ENCODE measurements at regions not wholly inside any gene's neighbourhood (a gene's known extent, or its start where the extent isn't known, plus 50 kb on each side); places are given as distances from the start of the nearest gene placed in this dataset.

DNA sequence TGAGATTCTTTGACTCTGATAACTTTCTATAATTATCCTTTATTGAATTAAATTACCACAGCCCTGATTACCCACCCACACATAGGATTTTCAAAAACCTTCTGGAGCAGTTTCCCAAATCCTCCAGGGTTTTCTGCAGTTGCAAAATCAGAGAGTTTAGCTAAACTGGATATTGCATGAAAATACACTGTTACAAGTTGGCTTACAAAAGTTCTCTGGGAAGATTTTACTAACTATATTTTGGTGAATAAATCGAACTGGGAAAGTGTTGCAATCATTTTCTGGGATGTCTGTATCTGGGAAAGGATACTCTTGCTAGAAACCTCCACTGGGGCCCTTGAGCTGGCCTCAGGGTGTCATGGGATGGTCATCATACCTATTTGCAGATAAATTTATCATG lies 97.6 kb upstream of the STMND1 start:
- Histone ChIP-seq H3K27me3 (no peaks in the 10 kb centered on the region), H3K36me3 (no peaks in the 10 kb centered on the region)

DNA sequence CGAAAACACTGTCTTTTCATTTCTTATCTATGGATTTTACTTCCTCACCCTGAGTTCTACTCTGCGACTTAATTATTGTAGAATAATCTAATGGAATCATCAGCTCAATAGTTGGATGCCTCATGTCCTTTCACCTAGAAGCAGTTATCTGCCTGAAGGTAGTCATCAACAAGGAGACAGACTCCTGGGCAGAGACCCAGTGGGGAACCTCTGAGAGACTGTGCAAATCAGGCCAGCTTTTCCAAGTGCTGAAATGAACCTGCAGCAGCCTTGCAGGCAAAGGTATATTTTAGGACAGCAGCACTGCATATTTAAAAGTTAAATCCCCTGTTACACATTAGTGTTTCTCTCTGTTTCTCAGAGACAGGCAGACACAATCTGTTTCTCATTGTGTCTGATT lies 99.7 kb upstream of the STMND1 start:
- no peak for DNase-seq
- Histone ChIP-seq H3K9me3 (no peaks in the 10 kb centered on the region), H3K27ac (no peak overlapping the region), H3K36me3 (no peaks in the 10 kb centered on the region), H3K4me3 (no peak overlapping the region), H3K4me1 (peaks cover 0 to 7% (median 3%) of the 10 kb centered on the region in 4 donors), H3K27me3 (no peaks in the 10 kb centered on the region)
- intact Hi-C loops (cut with DNase I; ENCODE audit: low total_unique reads): no loop called here
- TF ChIP-seq, protein P1, sequence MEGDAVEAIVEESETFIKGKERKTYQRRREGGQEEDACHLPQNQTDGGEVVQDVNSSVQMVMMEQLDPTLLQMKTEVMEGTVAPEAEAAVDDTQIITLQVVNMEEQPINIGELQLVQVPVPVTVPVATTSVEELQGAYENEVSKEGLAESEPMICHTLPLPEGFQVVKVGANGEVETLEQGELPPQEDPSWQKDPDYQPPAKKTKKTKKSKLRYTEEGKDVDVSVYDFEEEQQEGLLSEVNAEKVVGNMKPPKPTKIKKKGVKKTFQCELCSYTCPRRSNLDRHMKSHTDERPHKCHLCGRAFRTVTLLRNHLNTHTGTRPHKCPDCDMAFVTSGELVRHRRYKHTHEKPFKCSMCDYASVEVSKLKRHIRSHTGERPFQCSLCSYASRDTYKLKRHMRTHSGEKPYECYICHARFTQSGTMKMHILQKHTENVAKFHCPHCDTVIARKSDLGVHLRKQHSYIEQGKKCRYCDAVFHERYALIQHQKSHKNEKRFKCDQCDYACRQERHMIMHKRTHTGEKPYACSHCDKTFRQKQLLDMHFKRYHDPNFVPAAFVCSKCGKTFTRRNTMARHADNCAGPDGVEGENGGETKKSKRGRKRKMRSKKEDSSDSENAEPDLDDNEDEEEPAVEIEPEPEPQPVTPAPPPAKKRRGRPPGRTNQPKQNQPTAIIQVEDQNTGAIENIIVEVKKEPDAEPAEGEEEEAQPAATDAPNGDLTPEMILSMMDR (IDR thresholded peaks at IDR 0.05): no peak

More for the DNA sequence above, 97.6 kb upstream of the STMND1 start:
- H3K4me3 ChIP-seq: no peak overlapping the region
- intact Hi-C loops (cut with DNase I; ENCODE audit: low total_unique reads): no loop called here
- no peak overlapping the region for H3K27ac ChIP-seq
- TF ChIP-seq, protein P1 (IDR thresholded peaks at IDR 0.05): no peak
- DNase-seq: no peak
- H3K9me3 ChIP-seq: peaks cover 0 to 5% (median 0%) of the 10 kb centered on the region in 3 donors
- peaks cover 0 to 7% (median 3%) of the 10 kb centered on the region in 4 donors for H3K4me1 ChIP-seq

DNA sequence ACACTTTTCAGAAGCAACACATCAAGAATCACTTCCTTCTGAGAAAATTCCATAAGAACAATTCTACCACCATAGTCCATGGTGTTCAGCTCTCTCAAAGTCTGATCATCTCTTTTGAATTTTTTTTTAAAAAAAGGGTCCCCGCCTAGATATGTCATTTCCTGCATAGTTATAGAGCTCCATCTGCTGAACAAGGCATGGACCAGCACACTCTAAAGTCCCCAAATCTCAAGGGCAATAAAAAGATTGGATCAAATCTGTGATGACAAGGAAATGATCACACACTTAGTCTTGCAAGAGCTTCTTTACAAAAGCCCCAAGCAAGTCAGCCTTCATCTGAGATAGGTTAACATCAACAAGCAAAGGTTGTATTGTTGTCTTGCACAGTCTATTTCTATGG lies 100.7 kb upstream of the STMND1 start:
- TF ChIP-seq, protein P1 (IDR thresholded peaks at IDR 0.05): no peak
- no peaks in the 10 kb centered on the region for H3K36me3 ChIP-seq
- no peak overlapping the region for H3K27ac ChIP-seq
- no peaks in the 10 kb centered on the region for H3K9me3 ChIP-seq
- peaks cover 0 to 7% (median 3%) of the 10 kb centered on the region in 4 donors for H3K4me1 ChIP-seq
- intact Hi-C loops (cut with DNase I; ENCODE audit: low total_unique reads): no loop called here
- no peak for DNase-seq
- no peak overlapping the region for H3K4me3 ChIP-seq
- H3K27me3 ChIP-seq: no peaks in the 10 kb centered on the region

DNA sequence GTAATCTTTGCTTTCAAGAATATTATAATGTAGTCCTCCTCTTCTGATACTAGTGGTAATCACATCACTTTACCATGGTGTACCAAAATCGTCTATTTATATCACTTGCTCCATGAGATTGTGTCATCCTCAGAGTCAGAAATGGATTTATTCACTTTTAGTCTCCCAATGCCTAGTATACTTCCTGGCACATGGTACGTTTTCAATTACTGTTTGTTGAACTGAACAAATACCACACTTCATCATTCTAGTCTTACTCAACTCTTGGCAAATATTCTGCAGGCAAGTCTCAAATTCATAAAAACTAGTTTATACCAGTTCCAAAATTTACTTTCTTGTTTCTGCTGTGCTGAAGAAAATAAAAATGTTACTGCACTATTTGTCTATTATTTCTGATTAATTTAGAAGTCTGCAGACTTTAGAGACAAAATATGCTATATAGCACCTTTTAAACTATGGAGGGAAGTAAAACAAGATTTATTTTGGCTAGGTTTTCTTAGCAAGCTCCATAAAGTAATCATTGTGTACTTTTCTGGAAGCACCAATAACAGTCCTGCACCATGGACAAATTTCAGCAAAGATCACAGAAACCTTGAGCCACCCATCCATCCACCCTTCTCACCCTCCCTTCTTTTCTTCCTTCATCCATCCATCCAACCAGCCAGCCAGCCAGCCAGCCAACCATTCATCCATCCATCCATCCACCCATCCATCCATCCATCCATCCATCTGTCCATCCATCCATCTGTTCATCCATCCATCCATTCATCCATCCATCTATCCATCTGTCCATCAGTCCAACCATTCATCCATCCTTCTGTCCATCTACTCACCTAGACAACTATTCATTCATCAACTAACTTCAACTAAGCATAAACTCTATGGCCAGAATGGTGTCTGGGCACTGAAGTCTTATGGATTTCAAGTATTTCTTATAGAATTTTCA lies 102.1 kb upstream of the STMND1 start:
- TF ChIP-seq, protein P1 (IDR thresholded peaks at IDR 0.05): no peak
- Histone ChIP-seq H3K27me3 (no peaks in the 10 kb centered on the region), H3K36me3 (no peaks in the 10 kb centered on the region), H3K4me3 (no peak overlapping the region), H3K9me3 (no peaks in the 10 kb centered on the region), H3K27ac (no peak overlapping the region), H3K4me1 (peaks cover 0 to 7% (median 3%) of the 10 kb centered on the region in 4 donors)
- intact Hi-C loops (cut with DNase I; ENCODE audit: low total_unique reads): no loop called here
- DNase-seq: no peak

DNA sequence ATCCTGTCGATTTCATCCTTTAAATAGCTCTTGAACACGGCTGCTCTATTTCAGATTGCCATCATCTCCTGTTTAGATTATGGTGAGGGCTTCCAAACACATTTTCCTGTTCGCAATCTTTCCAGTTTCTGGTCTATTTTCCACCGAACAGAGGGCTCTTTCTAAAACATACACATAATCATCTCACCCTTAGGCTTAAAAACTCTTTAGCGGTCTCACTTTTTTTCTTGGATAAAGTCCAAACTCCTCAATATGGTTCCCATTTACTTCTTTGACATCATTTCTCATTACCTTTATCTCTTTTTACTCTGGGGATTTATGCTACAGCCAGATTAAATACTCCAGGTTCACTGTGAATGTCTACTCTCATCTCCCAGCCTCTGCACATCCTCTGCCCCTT lies 103.4 kb upstream of the STMND1 start:
- DNase-seq: no peak
- Histone ChIP-seq H3K9me3 (no peaks in the 10 kb centered on the region), H3K4me1 (peaks cover 0 to 7% (median 3%) of the 10 kb centered on the region in 4 donors), H3K36me3 (no peaks in the 10 kb centered on the region), H3K27me3 (no peaks in the 10 kb centered on the region), H3K27ac (no peak overlapping the region), H3K4me3 (no peak overlapping the region)
- TF ChIP-seq, protein P1 (IDR thresholded peaks at IDR 0.05): no peak
- intact Hi-C loops (cut with DNase I; ENCODE audit: low total_unique reads): no loop called here
